GM21423 (cell line): ENCODE measurements at regions not wholly inside any gene's neighbourhood (a gene's known extent, or its start where the extent isn't known, plus 50 kb on each side); places are given as distances from the start of the nearest gene placed in this dataset.
A peak's percentile ranks its signal among the peaks of the same experiment; 100 is the strongest.

Experiments used
- ATAC-seq: cut with Tn5 transposase; IDR thresholded peaks from one replicate; pipeline ENCODE4 v1.9.1; 2021; ENCODE audit warnings: mild to moderate bottlenecking, moderate library complexity; ENCODE audit not compliant: unreplicated experiment

GRCh38 chr21:17987382-17988101, 168.4 kb upstream of the C21orf91 start:
- no peak for ATAC-seq

GRCh38 chr21:17981060-17981740, 162.0 kb upstream of the C21orf91 start:
- no peak for ATAC-seq

GRCh38 chr21:17979763-17980162, 160.6 kb upstream of the C21orf91 start:
- ATAC-seq: no peak

- ATAC-seq: no peak
These were observed 159.7 kb upstream of the C21orf91 start for GRCh38 chr21:17978895-17979294.

- ATAC-seq: no peak
These were observed 157.5 kb upstream of the C21orf91 start for GRCh38 chr21:17976691-17977090.

GRCh38 chr21:17976139-17976538, 157.0 kb upstream of the C21orf91 start:
- ATAC-seq: no peak

GRCh38 chr21:17967319-17967718, 148.2 kb upstream of the C21orf91 start:
- no peak for ATAC-seq

GRCh38 chr21:17964716-17965115, 145.6 kb upstream of the C21orf91 start:
- no peak for ATAC-seq

- no peak for ATAC-seq
These were observed 145.0 kb upstream of the C21orf91 start for GRCh38 chr21:17964199-17964598.

GRCh38 chr21:17950591-17950990, 131.4 kb upstream of the C21orf91 start:
- no peak for ATAC-seq

GRCh38 chr21:17949421-17949820, 130.3 kb upstream of the C21orf91 start:
- ATAC-seq: no peak

- ATAC-seq: no peak
These were observed 128.4 kb upstream of the C21orf91 start for GRCh38 chr21:17947531-17947930.

- no peak for ATAC-seq
These were observed 111.9 kb upstream of the C21orf91 start for GRCh38 chr21:17931080-17931479.

GRCh38 chr21:17930093-17930492, 110.9 kb upstream of the C21orf91 start:
- no peak for ATAC-seq

GRCh38 chr21:17929510-17929909, 110.4 kb upstream of the C21orf91 start:
- ATAC-seq: no peak

- no peak for ATAC-seq
These were observed 106.7 kb upstream of the C21orf91 start for GRCh38 chr21:17925899-17926298.

- peak; percentile 95 for ATAC-seq
These were observed 105.9 kb upstream of the C21orf91 start for GRCh38 chr21:17925000-17925610.

GRCh38 chr21:17921579-17922530, 102.7 kb upstream of the C21orf91 start:
- ATAC-seq: no peak

- ATAC-seq: no peak
These were observed 96.8 kb upstream of the C21orf91 start for GRCh38 chr21:17915976-17916375.

- ATAC-seq: no peak
These were observed 92.5 kb upstream of the C21orf91 start for GRCh38 chr21:17911628-17912027.
